ENCODE measurements at regions not wholly inside any gene's neighbourhood (a gene's known extent, or its start where the extent isn't known, plus 50 kb on each side); places are given as distances from the start of the nearest gene placed in this dataset.

DNA sequence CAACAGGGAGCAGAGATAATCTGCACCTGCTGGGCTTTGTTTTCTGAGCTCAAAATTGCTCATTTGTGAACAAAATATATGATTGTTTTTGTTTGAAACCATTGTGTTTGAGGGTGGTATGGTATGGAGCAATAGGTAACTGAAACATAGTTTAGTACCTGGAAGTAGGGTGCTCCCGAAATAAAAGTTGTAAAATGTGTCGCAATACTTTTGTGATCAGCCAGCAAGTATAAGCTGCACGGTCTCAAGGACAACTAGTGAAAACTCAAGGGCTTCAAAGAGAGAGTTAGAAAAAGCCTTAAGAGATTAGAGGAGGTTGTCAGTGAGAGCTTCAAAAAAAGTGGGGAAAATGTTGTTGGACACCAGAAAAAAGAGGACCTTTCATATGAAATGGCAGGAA lies 579.8 kb upstream of the POU3F2 start:
- TF ChIP-seq, protein P1, sequence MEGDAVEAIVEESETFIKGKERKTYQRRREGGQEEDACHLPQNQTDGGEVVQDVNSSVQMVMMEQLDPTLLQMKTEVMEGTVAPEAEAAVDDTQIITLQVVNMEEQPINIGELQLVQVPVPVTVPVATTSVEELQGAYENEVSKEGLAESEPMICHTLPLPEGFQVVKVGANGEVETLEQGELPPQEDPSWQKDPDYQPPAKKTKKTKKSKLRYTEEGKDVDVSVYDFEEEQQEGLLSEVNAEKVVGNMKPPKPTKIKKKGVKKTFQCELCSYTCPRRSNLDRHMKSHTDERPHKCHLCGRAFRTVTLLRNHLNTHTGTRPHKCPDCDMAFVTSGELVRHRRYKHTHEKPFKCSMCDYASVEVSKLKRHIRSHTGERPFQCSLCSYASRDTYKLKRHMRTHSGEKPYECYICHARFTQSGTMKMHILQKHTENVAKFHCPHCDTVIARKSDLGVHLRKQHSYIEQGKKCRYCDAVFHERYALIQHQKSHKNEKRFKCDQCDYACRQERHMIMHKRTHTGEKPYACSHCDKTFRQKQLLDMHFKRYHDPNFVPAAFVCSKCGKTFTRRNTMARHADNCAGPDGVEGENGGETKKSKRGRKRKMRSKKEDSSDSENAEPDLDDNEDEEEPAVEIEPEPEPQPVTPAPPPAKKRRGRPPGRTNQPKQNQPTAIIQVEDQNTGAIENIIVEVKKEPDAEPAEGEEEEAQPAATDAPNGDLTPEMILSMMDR (IDR thresholded peaks at IDR 0.05; ENCODE audit: insufficient read depth, low read depth, low read length): no peak
- no peak for TF ChIP-seq EZH2 (IDR thresholded peaks at IDR 0.05; ENCODE audit: insufficient read depth, low read length)
- no peak overlapping the region for H3K9ac ChIP-seq (ENCODE audit: low read length)
- no peaks in the 10 kb centered on the region for H3K9me3 ChIP-seq (ENCODE audit: insufficient read depth, low read depth, low read length)
- H3K27ac Mint-ChIP-seq (ENCODE audit: unreplicated experiment): no peak overlapping the region
- no peaks in the 10 kb centered on the region for H3K27me3 ChIP-seq (ENCODE audit: insufficient read depth, low read length)
- H3K79me2 ChIP-seq (ENCODE audit: insufficient read depth, low read length): no peaks in the 10 kb centered on the region
- H3K36me3 Mint-ChIP-seq (ENCODE audit: low read depth, unreplicated experiment): no peaks in the 10 kb centered on the region
- H3K27ac ChIP-seq (ENCODE audit: low read depth, low read length): no peak overlapping the region
- H3K4me1 ChIP-seq (ENCODE audit: insufficient read depth, low read length): no peaks in the 10 kb centered on the region
- H3K4me1 Mint-ChIP-seq (ENCODE audit: low read depth, unreplicated experiment): no peaks in the 10 kb centered on the region
- H3K27me3 Mint-ChIP-seq (ENCODE audit: low read depth, unreplicated experiment): no peaks in the 10 kb centered on the region
- DNase-seq (ENCODE audit: low read depth): no peak
- no peaks in the 10 kb centered on the region for H4K20me1 ChIP-seq (ENCODE audit: insufficient read depth, low read length)
- H3K4me3 ChIP-seq (ENCODE audit: insufficient read depth, low read depth, low read length): no peak overlapping the region
- no peaks in the 10 kb centered on the region for H3K36me3 ChIP-seq (ENCODE audit: insufficient read depth, low read length)
- H2AFZ ChIP-seq (ENCODE audit: low read depth, low read length): no peak overlapping the region
- H3K9me3 Mint-ChIP-seq (ENCODE audit: unreplicated experiment): no peaks in the 10 kb centered on the region
- FAIRE-seq: no peak
- no peak overlapping the region for H3K4me2 ChIP-seq (ENCODE audit: low read length)
- H3K4me3 Mint-ChIP-seq (ENCODE audit: unreplicated experiment): no peak overlapping the region

DNA sequence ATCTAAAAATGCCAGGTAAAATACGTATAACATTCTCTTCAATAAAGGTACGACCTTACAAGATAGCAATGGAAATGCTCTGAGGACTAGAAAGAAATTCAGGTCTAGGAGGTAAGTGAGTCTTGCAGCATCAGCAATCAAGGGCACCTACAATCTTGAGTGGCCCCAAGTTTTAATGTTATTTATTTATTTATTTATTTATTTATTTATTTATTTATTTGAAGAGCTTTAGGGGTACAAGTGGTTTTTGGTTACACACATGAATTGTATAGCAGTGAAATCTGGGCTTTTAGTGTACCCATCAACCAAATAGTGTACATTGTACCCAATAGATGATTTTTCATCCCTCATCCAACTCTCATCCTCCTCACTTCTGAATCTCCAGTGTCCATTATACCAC lies 574.0 kb upstream of the POU3F2 start:
- Histone ChIP-seq H3K27me3 (ENCODE audit: insufficient read depth, low read length) (no peaks in the 10 kb centered on the region), H3K4me3 (ENCODE audit: insufficient read depth, low read depth, low read length) (no peak overlapping the region), H3K4me1 (ENCODE audit: insufficient read depth, low read length) (no peaks in the 10 kb centered on the region), H3K4me2 (ENCODE audit: low read length) (no peak overlapping the region), H3K27ac (ENCODE audit: low read depth, low read length) (no peak overlapping the region), H4K20me1 (ENCODE audit: insufficient read depth, low read length) (no peaks in the 10 kb centered on the region), H3K36me3 (ENCODE audit: insufficient read depth, low read length) (no peaks in the 10 kb centered on the region), H2AFZ (ENCODE audit: low read depth, low read length) (no peak overlapping the region), H3K9ac (ENCODE audit: low read length) (no peak overlapping the region), H3K79me2 (ENCODE audit: insufficient read depth, low read length) (no peaks in the 10 kb centered on the region), H3K9me3 (ENCODE audit: insufficient read depth, low read depth, low read length) (no peaks in the 10 kb centered on the region)
- H3K4me1 Mint-ChIP-seq (ENCODE audit: low read depth, unreplicated experiment): no peaks in the 10 kb centered on the region
- FAIRE-seq (no peak), DNase-seq (ENCODE audit: low read depth) (no peak)
- no peaks in the 10 kb centered on the region for H3K9me3 Mint-ChIP-seq (ENCODE audit: unreplicated experiment)
- no peak overlapping the region for H3K27ac Mint-ChIP-seq (ENCODE audit: unreplicated experiment)
- TF ChIP-seq, protein P1 (IDR thresholded peaks at IDR 0.05; ENCODE audit: insufficient read depth, low read depth, low read length): no peak
- no peak for TF ChIP-seq EZH2 (IDR thresholded peaks at IDR 0.05; ENCODE audit: insufficient read depth, low read length)
- no peaks in the 10 kb centered on the region for H3K27me3 Mint-ChIP-seq (ENCODE audit: low read depth, unreplicated experiment)
- no peaks in the 10 kb centered on the region for H3K36me3 Mint-ChIP-seq (ENCODE audit: low read depth, unreplicated experiment)
- no peak overlapping the region for H3K4me3 Mint-ChIP-seq (ENCODE audit: unreplicated experiment)

DNA sequence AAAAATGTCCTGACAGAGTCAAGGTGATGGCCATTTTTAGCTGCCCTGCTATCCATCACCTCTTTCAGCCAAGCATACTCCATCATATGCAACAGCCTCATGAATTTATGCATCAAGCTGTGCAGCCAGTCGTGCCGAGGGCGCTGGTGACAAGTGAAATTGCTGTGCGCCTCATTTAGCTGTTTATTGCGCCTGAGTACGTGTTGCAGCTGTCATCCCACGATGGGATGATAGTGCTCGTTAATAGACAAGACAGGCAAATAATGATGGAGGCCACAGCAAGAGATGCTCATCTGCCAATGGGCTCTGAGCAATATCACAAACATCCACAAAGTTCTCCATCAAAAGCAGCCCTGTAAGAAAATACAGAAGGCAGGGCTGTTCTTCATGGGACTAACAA lies 562.3 kb upstream of the POU3F2 start:
- no peak overlapping the region for H3K4me2 ChIP-seq (ENCODE audit: low read length)
- TF ChIP-seq, protein P1 (IDR thresholded peaks at IDR 0.05; ENCODE audit: insufficient read depth, low read depth, low read length): no peak
- TF ChIP-seq EZH2 (IDR thresholded peaks at IDR 0.05; ENCODE audit: insufficient read depth, low read length): no peak
- no peaks in the 10 kb centered on the region for H3K4me1 Mint-ChIP-seq (ENCODE audit: low read depth, unreplicated experiment)
- H3K27ac Mint-ChIP-seq (ENCODE audit: unreplicated experiment): no peak overlapping the region
- H3K36me3 Mint-ChIP-seq (ENCODE audit: low read depth, unreplicated experiment): no peaks in the 10 kb centered on the region
- no peak overlapping the region for H3K4me3 ChIP-seq (ENCODE audit: insufficient read depth, low read depth, low read length)
- no peaks in the 10 kb centered on the region for H3K4me1 ChIP-seq (ENCODE audit: insufficient read depth, low read length)
- no peak for DNase-seq (ENCODE audit: low read depth)
- H3K9me3 Mint-ChIP-seq (ENCODE audit: unreplicated experiment): no peaks in the 10 kb centered on the region
- no peak overlapping the region for H3K9ac ChIP-seq (ENCODE audit: low read length)
- H2AFZ ChIP-seq (ENCODE audit: low read depth, low read length): no peak overlapping the region
- no peak overlapping the region for H3K4me3 Mint-ChIP-seq (ENCODE audit: unreplicated experiment)
- no peaks in the 10 kb centered on the region for H3K79me2 ChIP-seq (ENCODE audit: insufficient read depth, low read length)
- H4K20me1 ChIP-seq (ENCODE audit: insufficient read depth, low read length): no peaks in the 10 kb centered on the region
- no peaks in the 10 kb centered on the region for H3K27me3 Mint-ChIP-seq (ENCODE audit: low read depth, unreplicated experiment)
- H3K36me3 ChIP-seq (ENCODE audit: insufficient read depth, low read length): no peaks in the 10 kb centered on the region
- H3K9me3 ChIP-seq (ENCODE audit: insufficient read depth, low read depth, low read length): no peaks in the 10 kb centered on the region
- no peak for FAIRE-seq
- no peaks in the 10 kb centered on the region for H3K27me3 ChIP-seq (ENCODE audit: insufficient read depth, low read length)
- no peak overlapping the region for H3K27ac ChIP-seq (ENCODE audit: low read depth, low read length)
